ENCODE measurements at regions not wholly inside any gene's neighbourhood (a gene's known extent, or its start where the extent isn't known, plus 50 kb on each side); places are given as distances from the start of the nearest gene placed in this dataset.

DNA sequence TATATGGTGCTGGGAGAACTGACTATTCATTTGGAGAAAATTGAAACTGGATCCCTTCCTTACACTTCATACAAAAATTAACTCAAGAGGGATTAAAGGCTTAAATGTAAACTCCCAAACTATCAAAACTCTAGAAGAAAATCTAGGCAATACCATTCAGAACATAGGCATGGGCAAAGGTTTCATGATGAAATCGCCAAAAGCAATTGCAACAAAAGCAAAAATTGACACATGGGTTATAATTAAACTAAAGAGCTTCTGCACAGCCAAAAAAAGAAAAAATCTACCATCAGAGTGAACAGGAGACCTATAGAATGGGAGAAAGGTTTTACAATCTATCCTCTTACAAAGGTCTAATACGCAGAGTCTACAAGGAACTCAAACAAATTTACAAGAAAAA lies 851.3 kb upstream of the MAN1A1 start:
- TF ChIP-seq, protein P1, sequence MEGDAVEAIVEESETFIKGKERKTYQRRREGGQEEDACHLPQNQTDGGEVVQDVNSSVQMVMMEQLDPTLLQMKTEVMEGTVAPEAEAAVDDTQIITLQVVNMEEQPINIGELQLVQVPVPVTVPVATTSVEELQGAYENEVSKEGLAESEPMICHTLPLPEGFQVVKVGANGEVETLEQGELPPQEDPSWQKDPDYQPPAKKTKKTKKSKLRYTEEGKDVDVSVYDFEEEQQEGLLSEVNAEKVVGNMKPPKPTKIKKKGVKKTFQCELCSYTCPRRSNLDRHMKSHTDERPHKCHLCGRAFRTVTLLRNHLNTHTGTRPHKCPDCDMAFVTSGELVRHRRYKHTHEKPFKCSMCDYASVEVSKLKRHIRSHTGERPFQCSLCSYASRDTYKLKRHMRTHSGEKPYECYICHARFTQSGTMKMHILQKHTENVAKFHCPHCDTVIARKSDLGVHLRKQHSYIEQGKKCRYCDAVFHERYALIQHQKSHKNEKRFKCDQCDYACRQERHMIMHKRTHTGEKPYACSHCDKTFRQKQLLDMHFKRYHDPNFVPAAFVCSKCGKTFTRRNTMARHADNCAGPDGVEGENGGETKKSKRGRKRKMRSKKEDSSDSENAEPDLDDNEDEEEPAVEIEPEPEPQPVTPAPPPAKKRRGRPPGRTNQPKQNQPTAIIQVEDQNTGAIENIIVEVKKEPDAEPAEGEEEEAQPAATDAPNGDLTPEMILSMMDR (IDR thresholded peaks at IDR 0.05; ENCODE audit: insufficient read depth, low read length) = no peak
- TF ChIP-seq POLR2AphosphoS5 (IDR thresholded peaks at IDR 0.05; ENCODE audit: low read depth) = no peak

Measured in HL-60 (cell line).